ENCODE measurements at regions not wholly inside any gene's neighbourhood (a gene's known extent, or its start where the extent isn't known, plus 50 kb on each side); places are given as distances from the start of the nearest gene placed in this dataset.

DNA sequence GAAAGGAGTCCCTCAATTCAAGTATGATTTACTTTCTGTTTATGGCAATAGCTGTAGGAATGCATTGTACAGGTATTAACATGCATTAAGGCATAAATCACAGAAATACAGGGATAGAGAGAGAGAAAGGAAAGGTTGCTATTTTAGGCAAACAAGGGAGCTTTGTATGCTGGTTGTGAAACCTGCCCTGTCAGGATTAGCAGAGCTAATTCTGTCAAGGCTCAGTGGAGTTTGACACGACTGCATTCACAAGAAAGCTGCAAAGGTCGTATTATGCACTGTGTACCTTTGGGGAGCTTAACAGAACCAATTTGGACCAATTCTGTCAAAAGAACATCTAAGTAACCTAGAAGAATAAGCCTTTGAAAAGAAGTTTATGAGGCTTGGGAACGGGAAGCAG is 239.3 kb downstream of the GRIA2 start:
- peak; percentile 96 for DNase-seq (ENCODE audit: low read depth)
- TF ChIP-seq, protein P1, sequence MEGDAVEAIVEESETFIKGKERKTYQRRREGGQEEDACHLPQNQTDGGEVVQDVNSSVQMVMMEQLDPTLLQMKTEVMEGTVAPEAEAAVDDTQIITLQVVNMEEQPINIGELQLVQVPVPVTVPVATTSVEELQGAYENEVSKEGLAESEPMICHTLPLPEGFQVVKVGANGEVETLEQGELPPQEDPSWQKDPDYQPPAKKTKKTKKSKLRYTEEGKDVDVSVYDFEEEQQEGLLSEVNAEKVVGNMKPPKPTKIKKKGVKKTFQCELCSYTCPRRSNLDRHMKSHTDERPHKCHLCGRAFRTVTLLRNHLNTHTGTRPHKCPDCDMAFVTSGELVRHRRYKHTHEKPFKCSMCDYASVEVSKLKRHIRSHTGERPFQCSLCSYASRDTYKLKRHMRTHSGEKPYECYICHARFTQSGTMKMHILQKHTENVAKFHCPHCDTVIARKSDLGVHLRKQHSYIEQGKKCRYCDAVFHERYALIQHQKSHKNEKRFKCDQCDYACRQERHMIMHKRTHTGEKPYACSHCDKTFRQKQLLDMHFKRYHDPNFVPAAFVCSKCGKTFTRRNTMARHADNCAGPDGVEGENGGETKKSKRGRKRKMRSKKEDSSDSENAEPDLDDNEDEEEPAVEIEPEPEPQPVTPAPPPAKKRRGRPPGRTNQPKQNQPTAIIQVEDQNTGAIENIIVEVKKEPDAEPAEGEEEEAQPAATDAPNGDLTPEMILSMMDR (conservative IDR thresholded peaks at IDR 0.05; ENCODE audit: low read depth, low read length) = no peak
- H3K4me3 ChIP-seq (ENCODE audit: low read length) = peak overlapping the region; percentile 4

DNA sequence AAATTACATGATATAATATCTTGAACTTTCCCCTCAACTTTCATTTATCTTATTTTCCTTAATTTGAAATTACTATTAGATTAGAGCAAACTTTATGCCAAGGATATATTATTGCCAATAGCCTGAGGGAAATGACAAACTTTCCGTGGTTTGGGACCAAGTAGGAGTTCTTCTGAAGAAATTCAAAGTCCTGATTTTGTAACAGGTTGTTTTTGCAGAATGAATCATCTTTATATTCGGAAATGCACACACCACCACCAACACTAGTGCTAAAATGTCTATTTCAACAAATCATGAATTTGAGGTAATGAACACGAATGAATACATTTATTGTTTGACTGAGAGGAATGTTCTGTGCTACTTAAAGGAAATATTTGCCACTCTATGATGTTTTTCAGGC is 226.7 kb downstream of the GRIA2 start:
- TF ChIP-seq, protein P1 (conservative IDR thresholded peaks at IDR 0.05; ENCODE audit: low read depth, low read length) = no peak
- no peak overlapping the region for H3K4me3 ChIP-seq (ENCODE audit: low read length)
- DNase-seq (ENCODE audit: low read depth) = no peak

DNA sequence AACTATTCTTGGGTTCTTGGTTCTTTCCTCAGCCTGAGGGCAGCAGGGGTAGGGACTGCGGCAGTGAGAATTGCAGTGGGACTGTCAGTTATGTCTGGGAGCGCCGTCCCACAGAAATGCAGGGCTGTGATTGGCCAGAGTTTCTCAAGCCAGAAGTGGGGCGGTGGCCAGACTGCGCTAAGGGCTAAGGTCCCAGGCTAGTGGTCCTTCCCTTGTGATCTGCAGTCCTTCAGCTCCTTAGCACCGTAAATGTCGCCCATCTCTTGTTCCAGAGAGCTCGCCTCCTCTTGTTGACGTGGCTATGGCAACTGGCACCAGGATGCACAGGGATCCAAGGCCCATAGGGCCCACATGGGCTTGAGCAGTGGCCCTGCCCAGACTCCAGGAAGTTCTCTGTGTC is 223.5 kb downstream of the GRIA2 start:
- no peak overlapping the region for H3K4me3 ChIP-seq (ENCODE audit: low read length)
- no peak for DNase-seq (ENCODE audit: low read depth)
- TF ChIP-seq, protein P1 (conservative IDR thresholded peaks at IDR 0.05; ENCODE audit: low read depth, low read length) = no peak

- no peak overlapping the region for H3K4me3 ChIP-seq (ENCODE audit: low read length)
- DNase-seq (ENCODE audit: low read depth) = no peak
- TF ChIP-seq, protein P1 (conservative IDR thresholded peaks at IDR 0.05; ENCODE audit: low read depth, low read length) = no peak
Measured at GRCh38 chr4:157443537-157443936, 223.0 kb downstream of the GRIA2 start.

DNA sequence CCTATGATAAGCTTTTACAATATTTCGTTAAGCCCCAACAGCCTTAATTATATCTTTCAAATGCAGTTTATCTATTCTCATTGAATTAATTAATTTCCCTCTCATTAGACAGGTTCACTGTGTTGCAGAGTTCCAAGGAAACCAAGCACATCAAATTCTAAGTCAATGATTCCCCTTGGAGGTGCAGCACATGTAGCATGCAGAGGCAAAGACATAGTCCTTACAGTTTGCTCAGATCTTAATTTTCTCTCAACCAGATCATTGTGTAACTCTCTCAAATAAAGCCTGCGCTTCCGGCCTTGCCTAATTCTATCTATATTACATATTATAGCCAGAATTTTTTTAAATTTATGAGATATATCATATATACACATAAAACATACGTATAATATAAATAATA is 205.4 kb downstream of the GRIA2 start:
- no peak for DNase-seq (ENCODE audit: low read depth)
- H3K4me3 ChIP-seq (ENCODE audit: low read length) = no peak overlapping the region
- TF ChIP-seq, protein P1 (conservative IDR thresholded peaks at IDR 0.05; ENCODE audit: low read depth, low read length) = no peak

- no peak overlapping the region for H3K4me3 ChIP-seq (ENCODE audit: low read length)
- DNase-seq (ENCODE audit: low read depth) = no peak
- TF ChIP-seq, protein P1 (conservative IDR thresholded peaks at IDR 0.05; ENCODE audit: low read depth, low read length) = no peak
Measured at GRCh38 chr4:157423526-157424020, 203.0 kb downstream of the GRIA2 start.

- no peak overlapping the region for H3K4me3 ChIP-seq (ENCODE audit: low read length)
- TF ChIP-seq, protein P1 (conservative IDR thresholded peaks at IDR 0.05; ENCODE audit: low read depth, low read length) = no peak
- peak; percentile 94 for DNase-seq (ENCODE audit: low read depth)
Measured at GRCh38 chr4:157421365-157421764, 200.8 kb downstream of the GRIA2 start.

Measured in retinal pigment epithelial cell (primary cell).